ENCODE measurements at regions not wholly inside any gene's neighbourhood (a gene's known extent, or its start where the extent isn't known, plus 50 kb on each side); places are given as distances from the start of the nearest gene placed in this dataset.
"Not testable (repeated sequence)": the region's sequence is repeated elsewhere in the genome, so short reads cannot be mapped to it uniquely, and the experiment has no call there.

DNA sequence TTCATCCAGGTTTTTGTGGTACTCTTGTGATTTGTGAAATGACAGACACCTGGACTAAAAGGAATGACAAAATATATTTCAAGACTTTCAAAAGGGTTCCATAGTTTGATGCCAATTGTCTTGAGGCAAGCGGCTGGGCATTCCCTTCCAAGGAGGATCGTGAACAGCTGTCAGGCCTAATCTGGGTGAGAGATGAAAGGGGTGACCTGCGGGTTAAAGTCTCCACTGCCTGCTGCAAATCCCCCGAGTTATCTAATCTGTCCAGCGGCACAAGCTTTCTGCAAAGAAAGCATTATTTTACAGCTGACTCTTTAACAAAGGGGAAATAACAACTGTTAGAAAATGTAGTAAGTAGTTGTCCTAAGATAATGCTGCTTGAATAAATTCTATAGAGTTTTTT, 128.7 kb upstream of the MB21D2 start:
- DNase-seq = no peak

- not testable (repeated sequence) for DNase-seq
Observed at GRCh38 chr3:193047461-193047860, 129.8 kb upstream of the MB21D2 start.

GRCh38 chr3:193048127-193048526, 130.5 kb upstream of the MB21D2 start:
- DNase-seq = no peak

DNA sequence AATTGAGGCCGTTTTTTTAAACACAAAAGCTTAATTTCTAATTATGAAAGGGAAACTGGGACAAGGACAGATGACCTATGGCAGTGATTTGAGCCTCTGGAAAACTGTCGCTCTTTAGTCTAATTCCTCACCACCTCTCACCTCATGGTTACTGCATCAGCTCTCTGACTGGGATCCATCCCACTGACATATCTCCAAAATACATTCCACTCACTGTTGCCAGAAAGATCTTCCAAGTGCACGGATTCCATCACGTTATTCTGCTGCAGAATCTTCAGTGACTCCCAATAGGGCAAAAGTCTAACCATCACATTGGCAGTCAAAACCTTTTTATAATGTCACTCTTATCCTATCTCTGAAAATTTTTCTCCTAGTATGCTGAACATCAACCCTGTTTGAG, 132.3 kb upstream of the MB21D2 start:
- no peak for DNase-seq

GRCh38 chr3:193051314-193051713, 133.7 kb upstream of the MB21D2 start:
- no peak for DNase-seq

DNA sequence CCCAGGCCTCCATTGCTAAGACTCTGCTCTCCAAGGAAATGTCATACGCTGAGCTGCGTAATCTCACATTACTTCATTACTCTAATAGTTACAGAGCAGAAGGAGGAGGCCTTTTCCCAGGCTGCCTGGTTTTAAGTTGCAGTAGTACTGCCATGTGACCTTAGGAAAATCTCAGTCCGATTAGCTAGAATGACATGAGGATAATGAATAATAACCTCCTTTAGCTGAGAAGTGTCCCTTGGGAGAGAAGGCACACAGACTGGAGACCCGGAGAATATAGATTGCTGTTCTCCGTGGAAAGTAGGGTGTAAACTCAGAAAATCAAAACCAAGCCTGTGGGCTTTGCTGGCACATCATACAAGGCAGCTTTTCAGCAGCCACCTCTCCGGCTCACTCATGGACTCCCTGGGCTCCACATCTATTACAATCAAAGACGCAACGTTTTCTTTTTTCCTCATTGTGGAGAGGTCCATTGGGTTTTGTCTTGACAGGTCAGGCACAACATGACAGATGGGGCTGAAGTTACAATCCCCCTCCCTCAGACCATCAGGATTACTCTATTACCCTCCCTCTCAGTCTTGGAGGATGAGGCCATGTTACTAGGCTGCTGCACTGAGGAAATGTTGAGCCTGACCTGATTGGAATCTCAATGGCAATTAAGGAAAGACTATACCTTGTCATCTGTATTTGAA, 134.8 kb upstream of the MB21D2 start:
- no peak for DNase-seq

DNA sequence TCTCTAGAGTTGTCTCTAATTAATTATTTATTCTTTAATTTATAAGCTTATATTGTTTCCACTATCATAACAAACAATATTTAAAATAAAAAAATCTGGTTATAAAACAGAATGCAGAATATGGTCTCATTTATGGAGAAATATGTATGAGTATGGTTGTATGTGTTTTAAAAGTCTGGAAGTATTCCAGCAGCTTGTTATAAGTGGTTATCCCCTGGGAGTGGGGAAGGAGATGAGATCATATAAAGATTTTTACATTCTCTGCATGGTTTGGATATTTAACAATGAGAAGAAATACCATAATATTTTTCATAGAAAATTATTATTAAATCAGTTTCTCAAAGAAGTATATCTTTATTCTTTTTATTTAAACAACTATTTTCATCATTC, 135.4 kb upstream of the MB21D2 start:
- DNase-seq = no peak

DNA sequence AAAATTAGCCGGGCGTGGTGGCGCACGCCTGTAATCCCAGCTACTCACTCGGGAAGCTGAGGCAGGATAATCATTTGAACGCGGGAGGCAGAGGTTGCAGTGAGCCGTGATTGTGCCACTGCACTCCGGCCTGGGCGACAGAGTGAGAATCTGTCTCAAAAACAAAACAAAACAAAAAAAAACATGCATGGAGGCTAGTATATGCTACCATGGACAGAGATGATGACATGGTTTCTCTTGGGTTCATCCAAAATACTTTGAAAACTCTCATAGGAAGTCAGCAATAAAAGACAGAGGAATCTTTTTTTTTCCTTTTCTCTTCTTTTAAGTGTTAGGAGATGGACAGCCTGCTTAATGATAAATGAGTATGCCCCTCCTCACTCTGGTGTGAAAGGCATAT, 137.7 kb upstream of the MB21D2 start:
- DNase-seq = no peak

- DNase-seq = no peak
Observed at GRCh38 chr3:193057616-193058015, 140.0 kb upstream of the MB21D2 start.

GRCh38 chr3:193060748-193061546, 143.3 kb upstream of the MB21D2 start:
- no peak for DNase-seq

DNA sequence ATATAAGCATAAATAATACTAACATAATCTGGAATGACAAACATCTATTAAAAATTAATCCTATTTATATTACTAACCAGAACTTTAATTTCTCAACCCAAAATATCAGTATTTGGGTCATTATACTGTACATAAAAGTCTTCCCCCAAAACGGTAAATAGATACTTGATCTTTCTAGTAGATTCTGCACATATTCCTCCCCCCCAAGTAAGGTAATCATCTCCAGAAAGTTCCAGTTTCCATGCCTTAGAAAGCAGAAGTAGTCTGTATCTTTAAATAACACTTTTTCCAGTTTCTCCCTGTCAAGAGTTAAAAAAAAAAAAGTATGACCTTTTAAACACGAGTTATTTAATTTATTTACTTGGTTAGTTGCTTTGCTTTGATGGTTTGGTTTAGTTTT, 150.7 kb upstream of the MB21D2 start:
- DNase-seq = no peak

DNA sequence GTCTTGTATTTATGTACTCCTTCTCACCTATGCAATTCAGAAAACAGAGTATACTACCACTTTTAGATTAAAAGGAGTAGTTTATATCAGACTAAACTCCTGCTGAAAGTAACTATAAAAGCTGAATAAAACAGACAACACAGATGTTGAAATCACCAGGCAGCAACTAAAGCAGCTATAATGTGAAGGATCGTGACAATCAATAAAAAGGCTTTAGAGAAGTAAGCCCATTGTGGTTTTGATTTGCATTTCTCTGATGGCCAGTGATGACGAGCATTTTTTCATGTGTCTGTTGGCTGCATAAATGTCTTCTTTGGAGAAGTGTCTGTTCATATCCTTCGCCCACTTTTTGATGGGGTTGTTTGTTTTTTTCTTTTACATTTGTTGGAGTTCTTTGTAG, 152.1 kb upstream of the MB21D2 start:
- not testable (repeated sequence) for DNase-seq

DNA sequence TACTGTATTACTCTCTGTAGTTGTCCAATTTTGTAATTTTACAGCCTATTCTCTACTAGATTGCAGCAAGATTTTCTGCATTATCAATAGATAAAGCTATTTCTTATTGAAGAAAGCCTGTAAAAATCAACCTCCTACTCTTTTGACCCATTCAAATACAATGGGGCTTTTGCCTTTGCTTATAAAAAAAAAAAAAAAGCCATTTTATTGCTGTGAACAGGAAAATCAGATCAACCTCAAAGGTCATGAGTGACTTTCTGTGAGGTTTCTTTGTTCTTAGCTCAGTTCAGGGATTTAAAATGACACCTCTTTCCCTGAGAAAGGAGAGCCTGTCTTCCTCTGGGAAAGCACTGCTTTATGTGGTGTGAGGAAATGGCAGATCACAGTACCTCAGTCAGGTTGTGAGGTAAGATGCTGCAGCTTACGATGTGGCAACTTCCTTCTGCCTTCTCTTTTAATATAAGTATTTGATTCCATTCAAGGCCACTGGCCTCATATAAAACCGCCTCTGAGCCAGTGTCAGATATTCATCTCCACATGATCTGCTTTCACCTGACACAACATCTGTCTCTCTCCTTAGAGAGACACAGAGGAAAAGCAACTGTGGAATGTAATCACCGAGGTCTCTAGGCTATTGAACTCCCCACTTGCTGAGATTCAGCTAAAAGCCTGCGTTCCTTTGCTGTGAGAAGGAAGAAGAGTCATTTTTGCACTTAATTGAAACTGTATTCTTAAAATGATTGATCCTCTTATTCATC, 161.5 kb upstream of the MB21D2 start:
- DNase-seq = no peak

DNA sequence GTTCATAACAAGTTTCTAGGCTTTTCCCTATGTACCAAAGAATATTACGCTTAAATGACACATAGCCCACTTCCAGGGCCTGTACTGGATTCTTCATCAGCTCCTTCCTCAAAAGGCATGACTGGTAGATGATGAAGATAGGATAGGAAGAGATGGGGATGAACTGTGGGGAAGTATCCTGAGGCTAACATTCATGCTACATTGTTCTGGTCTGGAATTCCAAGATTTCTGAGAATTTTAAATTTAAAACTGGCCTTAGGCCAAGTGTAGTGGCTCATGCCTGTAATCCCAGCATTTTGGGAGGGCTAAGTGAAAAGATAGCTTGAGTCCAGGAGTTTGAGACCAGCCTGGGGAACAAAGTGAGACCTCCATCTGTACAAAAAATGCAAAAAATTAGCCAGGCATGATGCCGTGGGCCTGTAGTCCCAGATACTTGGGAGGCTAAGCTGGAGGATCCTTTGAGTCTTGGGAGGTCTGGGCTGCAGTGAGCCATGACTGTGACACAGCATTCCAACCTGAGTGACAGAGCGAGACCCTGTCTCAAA, 160.1 kb upstream of the PLAAT1 start:
- DNase-seq = no peak

DNA sequence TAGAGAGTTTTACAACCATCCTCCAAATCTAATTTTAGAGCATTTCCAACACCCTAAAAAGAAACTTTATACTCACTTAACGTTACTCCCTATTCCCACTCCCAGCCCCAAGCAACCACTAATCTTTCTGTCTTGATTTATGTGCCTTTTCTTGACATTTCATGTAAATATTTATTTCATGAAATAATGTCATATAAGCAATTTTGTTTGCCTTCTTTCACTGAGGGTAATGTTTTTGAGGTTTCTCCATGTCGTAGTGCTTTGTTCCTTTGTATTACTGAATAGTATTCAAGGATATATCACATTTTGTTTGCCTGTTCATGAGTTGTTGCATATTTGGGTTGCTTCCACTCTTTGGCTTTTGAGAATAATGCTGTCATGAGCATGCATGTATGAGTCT, 155.4 kb upstream of the PLAAT1 start:
- no peak for DNase-seq

DNA sequence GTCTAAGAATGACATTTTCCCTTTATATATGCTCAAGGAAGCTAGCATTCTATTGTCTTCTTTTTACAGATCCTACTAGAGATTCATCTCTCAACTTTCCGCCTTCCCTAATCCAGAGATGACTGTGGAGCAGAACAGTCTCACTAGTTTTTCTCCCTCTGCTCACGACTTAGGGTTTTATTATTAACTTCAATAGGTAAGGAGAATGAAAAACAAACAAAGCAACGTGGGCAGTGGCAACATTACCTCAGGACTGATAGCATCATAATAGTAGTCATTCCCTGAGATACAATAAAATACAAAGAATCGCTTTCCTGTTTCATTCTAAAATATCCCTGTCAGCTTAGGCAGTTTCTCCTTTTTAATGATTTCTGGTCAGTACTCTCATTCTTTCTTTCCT, 154.3 kb upstream of the PLAAT1 start:
- no peak for DNase-seq

DNA sequence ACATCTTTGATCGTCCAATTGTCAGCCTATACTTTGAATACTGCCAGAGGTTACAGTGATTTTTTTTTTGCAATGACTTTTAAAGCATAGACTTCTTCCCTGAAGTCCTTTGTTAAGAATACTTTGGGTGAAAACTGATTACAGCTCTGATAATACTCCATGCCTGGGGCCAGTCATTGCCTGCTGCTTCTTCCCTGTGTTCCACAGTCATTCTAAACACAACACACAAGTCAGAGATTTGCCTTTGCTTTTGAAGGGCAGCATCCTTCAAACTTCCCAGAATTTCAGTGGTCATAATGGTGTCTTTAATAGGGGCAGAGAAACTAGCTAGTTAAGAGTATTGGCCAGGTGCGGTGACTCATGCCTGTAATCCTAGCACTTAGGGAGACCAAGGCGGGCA, 153.7 kb upstream of the PLAAT1 start:
- no peak for DNase-seq

DNA sequence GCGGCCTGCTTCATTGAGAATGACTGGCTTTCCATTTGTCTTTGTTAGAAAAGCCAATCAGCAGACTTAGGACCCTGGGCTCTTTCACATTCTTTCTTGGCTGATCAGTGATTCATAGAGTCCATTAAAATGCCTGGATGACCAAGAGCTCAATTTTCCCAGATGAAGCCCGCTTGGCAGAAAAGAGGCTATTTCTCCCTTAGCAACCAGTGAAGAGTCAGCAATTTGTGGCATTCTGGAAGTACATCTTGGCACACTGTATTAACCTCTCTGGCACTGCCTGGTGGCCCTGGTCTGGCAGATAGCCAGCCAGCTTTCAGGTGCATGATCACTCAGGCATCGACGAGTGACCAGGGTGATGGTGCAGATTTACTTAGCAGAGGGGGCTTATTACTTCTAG, 145.7 kb upstream of the PLAAT1 start:
- DNase-seq = peak in 2 of 56 donors; percentile 8 to 10

GRCh38 chr3:193096076-193096475, 144.9 kb upstream of the PLAAT1 start:
- DNase-seq = peak in 2 of 56 donors; percentile 1 to 5

DNA sequence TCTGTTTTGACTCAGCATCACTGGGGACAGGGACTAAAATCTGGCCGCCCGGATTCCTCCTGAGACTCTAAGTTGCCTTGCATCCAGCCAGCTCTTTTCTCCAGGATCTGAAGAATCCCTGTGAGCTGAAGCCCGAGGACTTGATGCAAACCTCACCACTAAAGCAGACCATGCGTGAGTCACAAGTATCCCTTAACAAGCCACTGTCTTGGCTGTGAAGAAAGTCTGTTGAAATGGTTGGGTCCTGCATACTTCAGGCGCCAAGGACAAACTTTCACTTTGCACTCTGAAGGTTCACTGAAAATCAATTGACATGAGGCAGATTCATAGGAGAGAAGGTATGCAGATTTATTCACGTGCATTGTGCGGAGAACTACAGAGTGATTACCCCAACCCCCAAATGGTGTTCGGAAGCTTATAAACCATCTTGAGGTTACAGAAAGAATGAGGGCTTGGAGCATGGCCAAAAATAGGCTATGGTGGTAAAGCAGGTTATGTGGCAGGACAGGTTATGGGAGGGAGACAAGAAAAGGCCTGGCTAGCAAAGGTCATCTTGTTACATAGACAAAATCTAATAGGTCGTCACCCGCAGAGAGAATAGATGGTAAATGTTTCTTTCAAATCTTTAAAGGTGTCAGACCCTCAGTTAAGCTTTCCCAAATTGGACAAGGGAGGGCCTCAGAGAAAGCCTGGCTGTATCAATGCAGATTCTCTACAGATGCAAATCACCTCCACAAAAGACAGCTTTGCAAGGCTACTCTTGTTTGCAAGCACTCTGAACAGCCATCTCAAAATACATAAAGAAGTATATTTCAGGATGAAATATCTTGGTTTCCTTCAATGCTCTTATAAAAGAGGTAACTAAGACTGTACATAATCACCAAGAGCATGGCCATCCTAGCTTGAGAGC, 126.3 kb upstream of the PLAAT1 start:
- no peak for DNase-seq

- DNase-seq = no peak
Observed at GRCh38 chr3:193116871-193117270, 124.2 kb upstream of the PLAAT1 start.

Measured in amygdala (tissue), 56 donors.